HG02884 (cell line): ENCODE measurements at regions not wholly inside any gene's neighbourhood (a gene's known extent, or its start where the extent isn't known, plus 50 kb on each side); places are given as distances from the start of the nearest gene placed in this dataset.
A peak's percentile ranks its signal among the peaks of the same experiment; 100 is the strongest.

Experiments used
- ATAC-seq: cut with Tn5 transposase; IDR thresholded peaks from one replicate; pipeline ENCODE4 v1.9.1; 2021; ENCODE audit warnings: mild to moderate bottlenecking, moderate library complexity; ENCODE audit not compliant: unreplicated experiment

GRCh38 chr9:89554307-89555035, 50.3 kb upstream of the GADD45G start:
- no peak for ATAC-seq

- ATAC-seq, result no peak
Observed at GRCh38 chr9:89553451-89554010, 51.3 kb upstream of the GADD45G start.

GRCh38 chr9:89550346-89550927, 52.5 kb upstream of the SEMA4D start:
- ATAC-seq, result no peak

GRCh38 chr9:89549031-89549644, 51.2 kb upstream of the SEMA4D start:
- ATAC-seq, result peak; percentile 87

GRCh38 chr9:89548071-89548638, 50.2 kb upstream of the SEMA4D start:
- ATAC-seq, result no peak
